SK-N-SH (cell line): ENCODE measurements at regions not wholly inside any gene's neighbourhood (a gene's known extent, or its start where the extent isn't known, plus 50 kb on each side); places are given as distances from the start of the nearest gene placed in this dataset.

ENCODE experiments used
- CHD2 ChIP-seq: fragments of 150-350 bp; IDR thresholded peaks from 2 replicates; pipeline ENCODE4 v1.6.1; 2018; ENCODE audit warnings: low read length; ENCODE audit not compliant: partially characterized antibody
- CTCF ChIP-seq: fragments of 200-600 bp; sonication (generic); IDR thresholded peaks from 2 replicates; pipeline ENCODE4 v1.6.1; 2017; ENCODE audit warnings: antibody characterized with exemption, mild to moderate bottlenecking, moderate library complexity
- ELF1 ChIP-seq: IDR thresholded peaks from 2 replicates; pipeline ENCODE4 v1.4.0; 2012
- EZH2phosphoT487 ChIP-seq: fragments of 200-600 bp; sonication (generic); IDR thresholded peaks from 2 replicates; pipeline ENCODE4 v1.6.1; 2017; ENCODE audit warnings: low read depth, mixed run types, mild to moderate bottlenecking, antibody characterized with exemption, moderate library complexity, borderline replicate concordance
- GABPA ChIP-seq: IDR thresholded peaks from 2 replicates; pipeline ENCODE4 v1.4.0; 2012; ENCODE audit warnings: low read depth, mild to moderate bottlenecking
- GATA2 ChIP-seq: sonication (generic); formaldehyde crosslinking; IDR thresholded peaks from 2 replicates; pipeline ENCODE4 v1.5.0; 2020; ENCODE audit warnings: mild to moderate bottlenecking, missing genetic modification reagents
- JUND ChIP-seq: IDR thresholded peaks from 2 replicates; pipeline ENCODE4 v1.4.0; 2012
- MXI1 ChIP-seq: IDR thresholded peaks from 2 replicates; pipeline ENCODE4 v1.6.1; 2012; ENCODE audit warnings: mild to moderate bottlenecking, low read depth, low read length, improper control_type of control experiment
- POLR2AphosphoS5 ChIP-seq: IDR thresholded peaks from 2 replicates; pipeline ENCODE4 v1.6.1; 2012; ENCODE audit warnings: low read depth, low read length
- RCOR1 ChIP-seq: fragments of 150-350 bp; IDR thresholded peaks from 2 replicates; pipeline ENCODE4 v1.6.1; 2017; ENCODE audit warnings: antibody characterized with exemption, low read length
- RFX5 ChIP-seq: IDR thresholded peaks from 2 replicates; pipeline ENCODE4 v1.6.1; 2012; ENCODE audit warnings: mild to moderate bottlenecking, improper control_type of control experiment, low read length
- TEAD4 ChIP-seq: IDR thresholded peaks from 2 replicates; pipeline ENCODE4 v1.4.0; 2012; ENCODE audit warnings: mild to moderate bottlenecking, borderline replicate concordance; ENCODE audit not compliant: insufficient read depth
- TF ChIP-seq, protein P1 (sequence below): IDR thresholded peaks from 2 replicates; pipeline ENCODE4 v1.6.1; 2012; ENCODE audit warnings: mild to moderate bottlenecking, low read depth, low read length, moderate library complexity

DNA sequence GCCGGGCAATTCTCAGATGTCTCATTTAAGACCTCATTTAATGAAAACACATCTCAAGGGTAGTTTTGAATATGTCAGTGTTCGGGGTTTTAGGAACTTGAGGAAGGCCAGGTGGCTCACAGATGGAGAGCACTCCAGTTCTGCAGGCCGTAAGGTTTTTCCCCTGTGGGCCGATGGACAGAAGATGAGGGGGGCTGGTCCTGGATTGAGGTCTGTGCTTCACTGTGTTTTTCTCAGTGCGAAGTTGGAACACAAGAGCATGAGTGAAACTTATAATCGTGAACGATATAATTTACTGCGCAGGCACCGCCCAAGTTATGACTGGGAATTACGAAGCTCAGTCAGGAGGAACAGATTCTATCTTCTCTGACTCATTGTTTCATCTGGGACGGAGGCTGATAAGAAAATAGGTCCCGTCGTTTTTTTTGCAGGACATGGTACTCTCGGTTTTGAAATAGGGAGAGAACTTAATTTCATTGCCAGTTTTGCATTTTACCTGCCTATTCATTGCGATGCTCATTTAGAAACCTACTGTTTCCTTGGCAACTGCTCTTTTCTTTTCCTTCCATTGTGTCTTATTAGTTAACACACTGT is 591.0 kb upstream of the PFKP start:
- TF ChIP-seq MXI1 = no peak
- TF ChIP-seq RCOR1 = no peak
- no peak for TF ChIP-seq POLR2AphosphoS5
- no peak for TF ChIP-seq CTCF
- TF ChIP-seq RFX5 = no peak
- TF ChIP-seq, protein P1, sequence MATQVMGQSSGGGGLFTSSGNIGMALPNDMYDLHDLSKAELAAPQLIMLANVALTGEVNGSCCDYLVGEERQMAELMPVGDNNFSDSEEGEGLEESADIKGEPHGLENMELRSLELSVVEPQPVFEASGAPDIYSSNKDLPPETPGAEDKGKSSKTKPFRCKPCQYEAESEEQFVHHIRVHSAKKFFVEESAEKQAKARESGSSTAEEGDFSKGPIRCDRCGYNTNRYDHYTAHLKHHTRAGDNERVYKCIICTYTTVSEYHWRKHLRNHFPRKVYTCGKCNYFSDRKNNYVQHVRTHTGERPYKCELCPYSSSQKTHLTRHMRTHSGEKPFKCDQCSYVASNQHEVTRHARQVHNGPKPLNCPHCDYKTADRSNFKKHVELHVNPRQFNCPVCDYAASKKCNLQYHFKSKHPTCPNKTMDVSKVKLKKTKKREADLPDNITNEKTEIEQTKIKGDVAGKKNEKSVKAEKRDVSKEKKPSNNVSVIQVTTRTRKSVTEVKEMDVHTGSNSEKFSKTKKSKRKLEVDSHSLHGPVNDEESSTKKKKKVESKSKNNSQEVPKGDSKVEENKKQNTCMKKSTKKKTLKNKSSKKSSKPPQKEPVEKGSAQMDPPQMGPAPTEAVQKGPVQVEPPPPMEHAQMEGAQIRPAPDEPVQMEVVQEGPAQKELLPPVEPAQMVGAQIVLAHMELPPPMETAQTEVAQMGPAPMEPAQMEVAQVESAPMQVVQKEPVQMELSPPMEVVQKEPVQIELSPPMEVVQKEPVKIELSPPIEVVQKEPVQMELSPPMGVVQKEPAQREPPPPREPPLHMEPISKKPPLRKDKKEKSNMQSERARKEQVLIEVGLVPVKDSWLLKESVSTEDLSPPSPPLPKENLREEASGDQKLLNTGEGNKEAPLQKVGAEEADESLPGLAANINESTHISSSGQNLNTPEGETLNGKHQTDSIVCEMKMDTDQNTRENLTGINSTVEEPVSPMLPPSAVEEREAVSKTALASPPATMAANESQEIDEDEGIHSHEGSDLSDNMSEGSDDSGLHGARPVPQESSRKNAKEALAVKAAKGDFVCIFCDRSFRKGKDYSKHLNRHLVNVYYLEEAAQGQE = no peak
- no peak for TF ChIP-seq JUND
- TF ChIP-seq CHD2 = no peak
- TF ChIP-seq GATA2 (CRISPR knock-in tag) = no peak
- TF ChIP-seq ELF1 = no peak
- TF ChIP-seq EZH2phosphoT487 = no peak
- no peak for TF ChIP-seq TEAD4
- TF ChIP-seq GABPA = no peak
